ENCODE measurements at regions not wholly inside any gene's neighbourhood (a gene's known extent, or its start where the extent isn't known, plus 50 kb on each side); places are given as distances from the start of the nearest gene placed in this dataset.

DNA sequence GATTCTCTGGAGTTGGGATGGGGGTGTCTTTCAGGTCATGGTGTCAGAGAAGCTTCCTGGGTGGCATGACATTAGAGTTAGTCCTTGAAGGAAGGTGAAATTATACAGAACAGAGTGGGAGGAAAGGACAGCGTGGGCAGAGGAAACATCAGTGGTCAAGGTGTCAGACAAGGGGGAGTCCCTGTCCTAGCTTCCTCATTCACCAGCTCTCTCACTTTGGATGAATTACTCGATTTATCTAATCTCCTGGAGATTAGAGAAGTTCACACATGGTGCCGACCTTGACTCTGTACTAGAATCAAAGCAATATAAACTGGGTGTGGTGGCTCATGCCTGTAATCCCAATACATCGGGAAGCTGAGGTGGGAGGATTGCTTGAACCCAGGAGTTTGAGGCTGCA lies 492.9 kb downstream of the VRK1 start:
- TF ChIP-seq SMAD3 (CRISPR knock-in tag; IDR thresholded peaks at IDR 0.05) (no peak), SAFB2 (CRISPR knock-in tag; IDR thresholded peaks at IDR 0.05; ENCODE audit: borderline replicate concordance, low read depth) (no peak), ZBTB37 (CRISPR knock-in tag; IDR thresholded peaks at IDR 0.05) (no peak), CBX5 (CRISPR knock-in tag; IDR thresholded peaks at IDR 0.05; ENCODE audit: borderline replicate concordance) (no peak), ATF2 (CRISPR knock-in tag; IDR thresholded peaks at IDR 0.05) (no peak), ZBTB49 (CRISPR knock-in tag; IDR thresholded peaks at IDR 0.05; ENCODE audit: borderline replicate concordance) (no peak), ZNF564 (CRISPR knock-in tag; IDR thresholded peaks at IDR 0.05) (no peak), RXRB (CRISPR knock-in tag; IDR thresholded peaks at IDR 0.05; ENCODE audit: borderline replicate concordance) (no peak), CTCF (CRISPR knock-in tag; IDR thresholded peaks at IDR 0.05) (no peak), ASH2L (IDR thresholded peaks at IDR 0.05; ENCODE audit: insufficient read length, low read depth, low read length) (no peak), ZNF792 (CRISPR knock-in tag; IDR thresholded peaks at IDR 0.05) (no peak), YY1 (IDR thresholded peaks at IDR 0.05; ENCODE audit: insufficient read depth, insufficient replicate concordance, low read depth, low read length) (no peak), EZH2 (conservative IDR thresholded peaks at IDR 0.05; ENCODE audit: low read depth, low read length) (no peak), TAF1 (CRISPR knock-in tag; IDR thresholded peaks at IDR 0.05) (no peak)

Data from HepG2 (cell line).